Skeletal muscle tissue (tissue), 3 donors: ENCODE measurements at regions not wholly inside any gene's neighbourhood (a gene's known extent, or its start where the extent isn't known, plus 50 kb on each side); places are given as distances from the start of the nearest gene placed in this dataset.

ENCODE experiments used
- H3K27ac ChIP-seq: one replicate; pipeline ENCODE4 v1.7.0; 2013; ENCODE audit warnings: mild to moderate bottlenecking, low read depth, low read length, inconsistent platforms
- H3K27me3 ChIP-seq, 3 donors: one replicate each; pipeline ENCODE4 v1.7.0; 2013; ENCODE audit warnings: low read length in 3 of 3; ENCODE audit not compliant: control insufficient read depth in 3 of 3, insufficient read depth in 3 of 3
- H3K36me3 ChIP-seq, 3 donors: one replicate each; pipeline ENCODE4 v1.7.0; 2013; ENCODE audit warnings: low read length in 3 of 3; ENCODE audit not compliant: control insufficient read depth in 3 of 3, insufficient read depth in 3 of 3
- H3K4me1 ChIP-seq, 3 donors: one replicate each; pipeline ENCODE4 v1.7.0; 2013; ENCODE audit warnings: low read length in 3 of 3, mild to moderate bottlenecking in 3 of 3; ENCODE audit not compliant: control insufficient read depth in 3 of 3, insufficient read depth in 3 of 3
- H3K4me3 ChIP-seq, 3 donors: one replicate each; pipeline ENCODE4 v1.7.0; 2013; ENCODE audit warnings: low read length in 3 of 3
- H3K9ac ChIP-seq, 3 donors: one replicate each; pipeline ENCODE4 v1.7.0; 2013; ENCODE audit warnings: low read length in 3 of 3, mild to moderate bottlenecking in 3 of 3, moderate library complexity in 2 of 3, low read depth in 1 of 3
- H3K9me3 ChIP-seq, 3 donors: one replicate each; pipeline ENCODE4 v1.7.0; 2013; ENCODE audit warnings: low read length in 3 of 3; ENCODE audit not compliant: control insufficient read depth in 3 of 3
- donor health status: Osteomylitis.

- Histone ChIP-seq H3K27ac (no peak overlapping the region), H3K9ac (no peak overlapping the region), H3K4me3 (no peak overlapping the region), H3K9me3 (no peaks in the 10 kb centered on the region), H3K27me3 (no peaks in the 10 kb centered on the region), H3K4me1 (peaks cover 0 to 8% (median 0%) of the 10 kb centered on the region in 3 donors), H3K36me3 (no peaks in the 10 kb centered on the region)
Measured at GRCh38 chr9:84123648-84124406, 143.2 kb downstream of the RMI1 start.

DNA sequence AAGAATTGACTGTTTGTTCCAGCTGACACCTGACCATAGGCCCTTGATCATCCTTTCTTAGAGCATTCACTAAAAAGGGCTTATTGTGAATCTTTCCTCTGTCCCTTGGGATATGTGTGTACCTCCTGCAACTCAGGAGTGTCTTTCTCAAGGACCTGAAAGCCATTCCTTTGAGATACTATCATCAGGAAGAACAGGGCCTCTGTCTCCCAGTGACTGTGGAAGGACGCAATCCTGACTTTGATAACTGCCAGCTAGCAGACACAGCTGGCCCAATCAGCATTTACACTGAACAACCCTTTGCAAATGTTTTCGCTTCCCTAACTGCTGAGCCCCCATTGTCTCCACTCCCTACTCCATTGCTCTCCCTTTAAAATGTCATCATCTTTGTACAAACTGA lies 144.4 kb downstream of the RMI1 start:
- Histone ChIP-seq H3K9ac (no peak overlapping the region), H3K4me3 (no peak overlapping the region), H3K9me3 (no peaks in the 10 kb centered on the region), H3K27me3 (no peaks in the 10 kb centered on the region), H3K36me3 (no peaks in the 10 kb centered on the region), H3K4me1 (peaks cover 0 to 8% (median 0%) of the 10 kb centered on the region in 3 donors), H3K27ac (no peak overlapping the region)

GRCh38 chr9:84129529-84129928 lies 148.9 kb downstream of the RMI1 start:
- Histone ChIP-seq H3K9ac (no peak overlapping the region), H3K4me3 (no peak overlapping the region), H3K27ac (no peak overlapping the region), H3K9me3 (no peaks in the 10 kb centered on the region), H3K36me3 (no peaks in the 10 kb centered on the region), H3K4me1 (no peaks in the 10 kb centered on the region), H3K27me3 (no peaks in the 10 kb centered on the region)

- Histone ChIP-seq H3K4me3 (no peak overlapping the region), H3K9me3 (no peaks in the 10 kb centered on the region), H3K36me3 (no peaks in the 10 kb centered on the region), H3K9ac (no peak overlapping the region), H3K27me3 (peaks cover 6 to 14% (median 9%) of the 10 kb centered on the region in 3 donors), H3K4me1 (peaks cover 6 to 10% (median 7%) of the 10 kb centered on the region in 3 donors), H3K27ac (no peak overlapping the region)
Measured at GRCh38 chr9:84136119-84136868, 155.7 kb downstream of the RMI1 start.

DNA sequence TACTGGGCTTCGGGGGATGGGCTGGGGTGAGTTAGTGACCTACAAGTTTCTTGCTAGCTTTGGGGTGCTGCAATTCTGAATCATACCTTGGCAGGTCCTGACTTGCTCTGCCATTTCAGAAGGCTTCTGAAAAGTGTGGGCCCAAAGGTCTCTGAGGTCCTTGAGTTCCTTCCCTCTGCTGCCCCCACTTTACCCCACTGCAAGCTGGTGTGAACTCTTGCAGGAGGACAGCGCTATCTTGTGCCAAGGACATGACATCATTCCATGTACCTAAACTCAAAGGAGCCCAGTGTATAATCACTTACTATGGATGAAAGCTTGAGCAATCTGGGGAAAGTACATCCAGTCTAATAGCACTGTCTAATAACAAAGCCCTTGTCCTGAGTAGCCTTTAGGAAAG lies 157.4 kb downstream of the RMI1 start:
- H3K4me1 ChIP-seq = peaks cover 6 to 10% (median 7%) of the 10 kb centered on the region in 3 donors
- H3K27ac ChIP-seq = no peak overlapping the region
- H3K27me3 ChIP-seq = peaks cover 14 to 26% (median 17%) of the 10 kb centered on the region in 3 donors
- H3K9me3 ChIP-seq = no peaks in the 10 kb centered on the region
- H3K4me3 ChIP-seq = no peak overlapping the region
- H3K9ac ChIP-seq = no peak overlapping the region
- H3K36me3 ChIP-seq = no peaks in the 10 kb centered on the region

GRCh38 chr9:84138541-84138940 lies 157.9 kb downstream of the RMI1 start:
- Histone ChIP-seq H3K4me1 (peaks cover 6 to 10% (median 7%) of the 10 kb centered on the region in 3 donors), H3K27me3 (peaks cover 20 to 32% (median 21%) of the 10 kb centered on the region in 3 donors), H3K4me3 (no peak overlapping the region), H3K36me3 (no peaks in the 10 kb centered on the region), H3K27ac (no peak overlapping the region), H3K9ac (no peak overlapping the region), H3K9me3 (no peaks in the 10 kb centered on the region)

GRCh38 chr9:84139296-84140070 lies 158.9 kb downstream of the RMI1 start:
- no peak overlapping the region for H3K27ac ChIP-seq
- peaks cover 22 to 38% (median 23%) of the 10 kb centered on the region in 3 donors for H3K27me3 ChIP-seq
- no peak overlapping the region for H3K9ac ChIP-seq
- H3K36me3 ChIP-seq = no peaks in the 10 kb centered on the region
- H3K4me1 ChIP-seq = peaks cover 6 to 10% (median 7%) of the 10 kb centered on the region in 3 donors
- H3K4me3 ChIP-seq = no peak overlapping the region
- H3K9me3 ChIP-seq = no peaks in the 10 kb centered on the region

DNA sequence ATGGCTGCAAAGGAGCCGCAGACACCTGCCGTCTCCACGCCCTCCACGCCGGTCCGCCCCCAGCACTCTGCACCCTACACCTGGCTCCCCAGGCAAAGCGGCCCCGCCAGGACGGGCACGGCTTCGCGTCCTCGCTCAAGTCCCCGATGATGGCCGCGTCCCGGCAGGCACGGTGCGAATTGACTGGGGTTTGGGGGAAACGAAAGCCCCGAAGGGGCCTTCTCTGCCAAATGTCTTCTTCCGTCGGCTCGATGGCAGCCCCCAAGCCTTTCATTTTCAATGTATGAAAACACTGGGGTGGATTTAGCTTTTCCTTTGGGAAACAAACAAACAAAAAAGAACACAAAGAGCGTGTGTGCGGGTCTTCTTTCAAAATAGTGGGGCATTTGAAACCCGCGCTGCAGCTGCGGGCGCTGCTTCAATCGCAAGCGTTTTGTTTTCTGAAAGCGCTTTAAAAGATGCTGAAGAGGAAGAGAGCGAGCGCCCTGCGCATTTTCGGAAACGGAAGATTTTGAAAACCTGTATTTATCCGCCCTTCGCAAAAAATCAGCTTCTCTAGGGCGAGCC lies 160.0 kb downstream of the RMI1 start:
- Histone ChIP-seq H3K9ac (peak overlapping the region; percentile 3 to 44 (median 41)), H3K4me3 (peak overlapping the region; percentile 48 to 69 (median 52)), H3K27me3 (peaks cover 22 to 39% (median 23%) of the 10 kb centered on the region in 3 donors), H3K4me1 (peaks cover 6 to 10% (median 7%) of the 10 kb centered on the region in 3 donors), H3K27ac (no peak overlapping the region), H3K9me3 (no peaks in the 10 kb centered on the region), H3K36me3 (no peaks in the 10 kb centered on the region)

GRCh38 chr9:84141741-84142370 lies 161.3 kb downstream of the RMI1 start:
- no peak overlapping the region for H3K27ac ChIP-seq
- H3K27me3 ChIP-seq = peaks cover 22 to 39% (median 23%) of the 10 kb centered on the region in 3 donors
- H3K4me3 ChIP-seq = no peak overlapping the region
- H3K9me3 ChIP-seq = no peaks in the 10 kb centered on the region
- peaks cover 7 to 14% (median 12%) of the 10 kb centered on the region in 3 donors for H3K4me1 ChIP-seq
- no peak overlapping the region for H3K9ac ChIP-seq
- H3K36me3 ChIP-seq = no peaks in the 10 kb centered on the region
